K562 (cell line): ENCODE measurements at regions not wholly inside any gene's neighbourhood (a gene's known extent, or its start where the extent isn't known, plus 50 kb on each side); places are given as distances from the start of the nearest gene placed in this dataset.

Experiments
- BDP1 ChIP-seq: IDR thresholded peaks from 3 replicates; pipeline ENCODE4 v1.6.1; 2011; ENCODE audit not compliant: insufficient read length, insufficient read depth
- CHCHD3 ChIP-seq: fragments of 250-450 bp; sonication (Bioruptor Pico); IDR thresholded peaks from 2 replicates; pipeline ENCODE4 v2.1.2; 2022; ENCODE audit warnings: mild to moderate bottlenecking
- FOXA1 ChIP-seq: fragments of 450-650 bp; IDR thresholded peaks from 2 replicates; pipeline ENCODE4 v1.6.1; 2016; ENCODE audit warnings: mild to moderate bottlenecking, borderline replicate concordance
- NFE2 ChIP-seq: IDR thresholded peaks from 2 replicates; pipeline ENCODE4 v1.6.1; 2014; ENCODE audit warnings: antibody characterized with exemption, low read depth
- NFIC ChIP-seq: fragments of 450-650 bp; IDR thresholded peaks from 2 replicates; pipeline ENCODE4 v1.6.1; 2017; ENCODE audit warnings: mild to moderate bottlenecking, inconsistent platforms
- POLR2AphosphoS5 ChIP-seq: IDR thresholded peaks from 2 replicates; pipeline ENCODE4 v1.6.1; 2011; ENCODE audit warnings: mild to moderate bottlenecking, low read depth, low read length, moderate library complexity; ENCODE audit not compliant: control insufficient read depth, insufficient read depth
- RBFOX2 ChIP-seq: fragments of 200-400 bp; formaldehyde crosslinking; IDR thresholded peaks from 2 replicates; pipeline ENCODE4 v1.6.1; 2017; ENCODE audit warnings: low read depth, mild to moderate bottlenecking, low read length, moderate library complexity
- RNF219 ChIP-seq: fragments of 250-450 bp; sonication (Bioruptor Pico); IDR thresholded peaks from 2 replicates; pipeline ENCODE4 v1.5.0; 2022; ENCODE audit warnings: mild to moderate bottlenecking
- SP1 ChIP-seq: sonication (generic); formaldehyde crosslinking; IDR thresholded peaks from 2 replicates; pipeline ENCODE4 v1.8.1; 2022; ENCODE audit warnings: mild to moderate bottlenecking, missing genetic modification reagents
- TAF7 ChIP-seq: fragments of 450-650 bp; IDR thresholded peaks from 2 replicates; pipeline ENCODE4 v1.6.1; 2016; ENCODE audit warnings: missing genetic modification characterization, missing compliant biosample characterization

- TF ChIP-seq RBFOX2 (no peak), POLR2AphosphoS5 (no peak), RNF219 (no peak), NFE2 (no peak), NFIC (no peak), CHCHD3 (CRISPR knock-in tag) (no peak), TAF7 (tag) (no peak), FOXA1 (no peak), SP1 (CRISPR knock-in tag) (no peak), BDP1 (no peak)
Observed at GRCh38 chr17:79552405-79552804, 58.4 kb downstream of the RBFOX3 start.
